ENCODE measurements at regions not wholly inside any gene's neighbourhood (a gene's known extent, or its start where the extent isn't known, plus 50 kb on each side); places are given as distances from the start of the nearest gene placed in this dataset.

DNA sequence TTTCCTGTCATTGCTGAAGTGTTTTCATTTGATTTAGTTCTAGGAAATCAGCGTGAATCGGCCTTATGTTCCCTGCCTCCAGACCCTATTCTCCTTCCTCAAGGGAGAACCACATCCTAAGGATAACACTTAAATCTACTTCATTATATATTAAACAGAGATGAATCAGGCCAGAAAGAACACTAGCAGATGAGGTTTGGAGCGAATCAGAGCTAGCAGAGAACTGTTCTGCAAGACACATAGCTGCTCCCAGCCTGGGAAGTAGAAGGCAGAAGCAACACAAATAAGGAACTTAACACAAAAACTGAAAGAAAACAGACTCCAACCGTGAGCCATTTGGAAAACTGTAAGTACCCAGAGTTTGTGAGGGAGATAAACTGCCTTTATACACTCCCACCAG lies 718.2 kb downstream of the SEMA5A start:
- Histone ChIP-seq H3K27ac (no peak overlapping the region), H3K4me3 (no peak overlapping the region), H3K27me3 (no peaks in the 10 kb centered on the region), H3K4me1 (peaks cover 0 to 8% (median 0%) of the 10 kb centered on the region in 4 donors), H3K9me3 (no peaks in the 10 kb centered on the region), H3K36me3 (no peaks in the 10 kb centered on the region)
- intact Hi-C loops (cut with DNase I; ENCODE audit: low total_unique reads) = no loop called here
- TF ChIP-seq, protein P1, sequence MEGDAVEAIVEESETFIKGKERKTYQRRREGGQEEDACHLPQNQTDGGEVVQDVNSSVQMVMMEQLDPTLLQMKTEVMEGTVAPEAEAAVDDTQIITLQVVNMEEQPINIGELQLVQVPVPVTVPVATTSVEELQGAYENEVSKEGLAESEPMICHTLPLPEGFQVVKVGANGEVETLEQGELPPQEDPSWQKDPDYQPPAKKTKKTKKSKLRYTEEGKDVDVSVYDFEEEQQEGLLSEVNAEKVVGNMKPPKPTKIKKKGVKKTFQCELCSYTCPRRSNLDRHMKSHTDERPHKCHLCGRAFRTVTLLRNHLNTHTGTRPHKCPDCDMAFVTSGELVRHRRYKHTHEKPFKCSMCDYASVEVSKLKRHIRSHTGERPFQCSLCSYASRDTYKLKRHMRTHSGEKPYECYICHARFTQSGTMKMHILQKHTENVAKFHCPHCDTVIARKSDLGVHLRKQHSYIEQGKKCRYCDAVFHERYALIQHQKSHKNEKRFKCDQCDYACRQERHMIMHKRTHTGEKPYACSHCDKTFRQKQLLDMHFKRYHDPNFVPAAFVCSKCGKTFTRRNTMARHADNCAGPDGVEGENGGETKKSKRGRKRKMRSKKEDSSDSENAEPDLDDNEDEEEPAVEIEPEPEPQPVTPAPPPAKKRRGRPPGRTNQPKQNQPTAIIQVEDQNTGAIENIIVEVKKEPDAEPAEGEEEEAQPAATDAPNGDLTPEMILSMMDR (IDR thresholded peaks at IDR 0.05) = no peak
- DNase-seq = no peak

DNA sequence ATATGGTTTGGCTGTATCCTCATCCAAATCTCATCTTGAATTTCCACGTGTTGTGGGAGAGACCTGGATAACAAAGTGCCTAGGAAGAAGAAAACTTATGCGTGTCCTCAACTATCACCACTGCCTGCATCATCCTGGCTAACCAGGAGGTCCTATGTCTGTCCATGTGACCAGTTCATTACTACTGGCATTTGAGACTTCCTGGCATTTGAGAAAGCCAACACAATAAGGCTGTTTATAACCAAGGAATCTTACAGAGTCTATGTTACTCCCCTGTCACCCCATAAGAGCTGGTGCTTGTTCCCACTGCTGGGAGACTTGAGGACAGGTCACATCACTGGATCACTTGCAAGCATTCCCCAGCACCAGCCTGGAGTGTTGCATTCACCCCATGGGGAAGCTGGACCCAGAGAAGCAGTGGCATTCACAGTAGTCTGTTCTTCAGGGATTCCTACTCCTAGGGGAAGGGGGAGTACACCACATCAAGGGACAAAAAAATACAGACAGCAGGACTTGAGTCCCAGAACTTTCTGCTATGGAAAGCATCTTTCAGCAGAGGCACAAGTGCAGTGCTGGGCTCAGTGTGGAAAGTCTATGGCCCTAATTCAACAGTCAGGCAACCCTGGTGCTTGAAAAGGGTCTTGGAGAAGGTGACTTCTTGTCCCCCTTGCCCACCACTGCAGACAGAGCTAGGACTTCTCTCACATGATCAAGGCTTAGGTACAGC lies 717.1 kb downstream of the SEMA5A start:
- TF ChIP-seq, protein P1 (IDR thresholded peaks at IDR 0.05) = no peak
- no peaks in the 10 kb centered on the region for H3K9me3 ChIP-seq
- DNase-seq = no peak
- no peaks in the 10 kb centered on the region for H3K27me3 ChIP-seq
- peaks cover 0 to 8% (median 0%) of the 10 kb centered on the region in 4 donors for H3K4me1 ChIP-seq
- no peak overlapping the region for H3K4me3 ChIP-seq
- no peaks in the 10 kb centered on the region for H3K36me3 ChIP-seq
- no peak overlapping the region for H3K27ac ChIP-seq
- intact Hi-C loops (cut with DNase I; ENCODE audit: low total_unique reads) = no loop called here

DNA sequence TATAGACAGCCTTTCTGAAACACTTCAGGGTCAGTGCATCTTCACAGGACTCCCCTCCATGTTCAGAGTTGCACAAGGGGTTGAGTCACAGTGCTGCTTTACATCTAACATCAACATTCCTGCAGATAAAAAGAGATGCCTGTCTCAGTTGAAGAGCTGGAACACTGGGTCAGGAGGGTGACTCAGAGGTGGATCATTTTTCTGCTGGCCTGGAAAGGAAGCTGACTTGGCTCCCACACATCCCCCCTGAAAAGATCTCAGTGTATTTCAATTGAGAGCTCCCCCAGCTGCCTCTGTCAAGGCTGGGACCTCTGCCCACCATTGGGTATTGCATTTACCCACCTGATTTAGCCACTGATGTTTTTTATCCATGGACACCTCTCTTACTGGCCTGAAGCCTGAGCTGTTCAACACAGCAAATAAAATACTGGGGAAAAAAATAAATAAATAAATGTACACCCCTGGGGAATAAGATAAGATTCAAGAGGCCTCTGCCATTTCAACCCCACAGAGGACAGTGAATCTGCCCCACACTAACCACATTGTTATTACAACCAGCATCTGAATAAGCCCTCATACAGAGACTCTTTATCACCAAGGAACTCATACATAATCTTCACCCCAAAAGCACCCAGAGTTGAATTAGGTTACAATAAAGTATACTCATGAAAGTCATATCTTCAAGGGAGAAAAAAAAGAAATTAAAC lies 716.4 kb downstream of the SEMA5A start:
- intact Hi-C loops (cut with DNase I; ENCODE audit: low total_unique reads) = no loop called here
- Histone ChIP-seq H3K36me3 (no peaks in the 10 kb centered on the region), H3K27me3 (no peaks in the 10 kb centered on the region), H3K4me1 (peaks cover 0 to 8% (median 0%) of the 10 kb centered on the region in 4 donors), H3K9me3 (no peaks in the 10 kb centered on the region), H3K27ac (no peak overlapping the region), H3K4me3 (no peak overlapping the region)
- no peak for DNase-seq
- TF ChIP-seq, protein P1 (IDR thresholded peaks at IDR 0.05) = no peak

DNA sequence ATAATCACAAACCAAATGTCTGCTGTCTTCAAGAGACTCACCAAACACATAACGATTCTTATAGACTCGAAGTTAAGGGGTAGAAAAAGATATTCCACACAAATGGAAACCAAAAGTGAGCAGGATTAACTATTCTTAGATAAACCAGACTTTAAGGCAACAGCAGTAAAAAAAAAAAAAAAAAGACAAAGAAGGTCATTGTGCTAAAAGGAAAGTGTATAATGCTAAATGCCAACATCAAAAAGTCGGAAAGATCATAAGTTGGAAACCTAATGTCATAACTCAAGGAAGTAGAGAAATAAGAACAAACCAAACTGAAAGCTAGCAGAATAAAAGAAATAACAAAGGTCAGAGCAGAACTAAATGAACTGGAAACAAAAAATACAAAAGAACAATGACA lies 714.6 kb downstream of the SEMA5A start:
- no peak overlapping the region for H3K4me3 ChIP-seq
- no peaks in the 10 kb centered on the region for H3K27me3 ChIP-seq
- TF ChIP-seq, protein P1 (IDR thresholded peaks at IDR 0.05) = no peak
- no peaks in the 10 kb centered on the region for H3K9me3 ChIP-seq
- H3K4me1 ChIP-seq = peaks cover 0 to 8% (median 0%) of the 10 kb centered on the region in 4 donors
- no peak overlapping the region for H3K27ac ChIP-seq
- no peaks in the 10 kb centered on the region for H3K36me3 ChIP-seq
- intact Hi-C loops (cut with DNase I; ENCODE audit: low total_unique reads) = no loop called here
- no peak for DNase-seq

- Histone ChIP-seq H3K27me3 (no peaks in the 10 kb centered on the region), H3K4me1 (peaks cover 0 to 8% (median 0%) of the 10 kb centered on the region in 4 donors), H3K4me3 (no peak overlapping the region), H3K9me3 (no peaks in the 10 kb centered on the region), H3K27ac (no peak overlapping the region), H3K36me3 (no peaks in the 10 kb centered on the region)
- no peak for DNase-seq
- TF ChIP-seq, protein P1 (IDR thresholded peaks at IDR 0.05) = no peak
- intact Hi-C loops (cut with DNase I; ENCODE audit: low total_unique reads) = no loop called here
Observed at GRCh38 chr5:8831854-8832253, 714.0 kb downstream of the SEMA5A start.

Measured in tibial artery (tissue), 4 donors.